ENCODE measurements at regions not wholly inside any gene's neighbourhood (a gene's known extent, or its start where the extent isn't known, plus 50 kb on each side); places are given as distances from the start of the nearest gene placed in this dataset.

- no peak for TF ChIP-seq CTCF (IDR thresholded peaks at IDR 0.05; ENCODE audit: low read depth, low read length, missing control alignments)
- H3K27me3 ChIP-seq (replicated peaks): no peaks in the 10 kb centered on the region
- no peaks in the 10 kb centered on the region for H3K36me3 ChIP-seq (replicated peaks)
- DNase-seq: no peak
- in situ Hi-C loops (cut with HindIII; ENCODE audit: low pct_ligation_motif_present, low sequenced_read_pairs): no loop called here
- no peak overlapping the region for H3K27ac ChIP-seq
- no peak overlapping the region for H3K4me3 ChIP-seq (ENCODE audit: low read depth, low read length)
Observed at GRCh38 chr20:39211060-39211748, 249.1 kb downstream of the DHX35 start.

GRCh38 chr20:39210341-39211036, 248.3 kb downstream of the DHX35 start:
- Histone ChIP-seq H3K27me3 (replicated peaks) (no peaks in the 10 kb centered on the region), H3K4me3 (ENCODE audit: low read depth, low read length) (no peak overlapping the region), H3K36me3 (replicated peaks) (no peaks in the 10 kb centered on the region), H3K27ac (no peak overlapping the region)
- in situ Hi-C loops (cut with HindIII; ENCODE audit: low pct_ligation_motif_present, low sequenced_read_pairs): no loop called here
- no peak for TF ChIP-seq CTCF (IDR thresholded peaks at IDR 0.05; ENCODE audit: low read depth, low read length, missing control alignments)
- no peak for DNase-seq

GRCh38 chr20:39206899-39207564, 244.9 kb downstream of the DHX35 start:
- no peak overlapping the region for H3K27ac ChIP-seq
- DNase-seq: no peak
- H3K27me3 ChIP-seq (replicated peaks): no peaks in the 10 kb centered on the region
- in situ Hi-C loops (cut with HindIII; ENCODE audit: low pct_ligation_motif_present, low sequenced_read_pairs): no loop called here
- no peaks in the 10 kb centered on the region for H3K36me3 ChIP-seq (replicated peaks)
- no peak overlapping the region for H3K4me3 ChIP-seq (ENCODE audit: low read depth, low read length)
- TF ChIP-seq CTCF (IDR thresholded peaks at IDR 0.05; ENCODE audit: low read depth, low read length, missing control alignments): no peak

GRCh38 chr20:39195582-39196021, 233.5 kb downstream of the DHX35 start:
- in situ Hi-C loops (cut with HindIII; ENCODE audit: low pct_ligation_motif_present, low sequenced_read_pairs): no loop called here
- Histone ChIP-seq H3K27ac (no peak overlapping the region), H3K36me3 (replicated peaks) (no peaks in the 10 kb centered on the region), H3K27me3 (replicated peaks) (no peaks in the 10 kb centered on the region), H3K4me3 (ENCODE audit: low read depth, low read length) (no peak overlapping the region)
- DNase-seq: no peak
- no peak for TF ChIP-seq CTCF (IDR thresholded peaks at IDR 0.05; ENCODE audit: low read depth, low read length, missing control alignments)

- DNase-seq: peak; percentile 4
- Histone ChIP-seq H3K4me3 (ENCODE audit: low read depth, low read length) (no peak overlapping the region), H3K27ac (no peak overlapping the region), H3K36me3 (replicated peaks) (no peaks in the 10 kb centered on the region), H3K27me3 (replicated peaks) (no peaks in the 10 kb centered on the region)
- TF ChIP-seq CTCF (IDR thresholded peaks at IDR 0.05; ENCODE audit: low read depth, low read length, missing control alignments): no peak
- in situ Hi-C loops (cut with HindIII; ENCODE audit: low pct_ligation_motif_present, low sequenced_read_pairs): no loop called here
Observed at GRCh38 chr20:39190666-39191570, 228.8 kb downstream of the DHX35 start.
